GM06990 (cell line): ENCODE measurements at regions not wholly inside any gene's neighbourhood (a gene's known extent, or its start where the extent isn't known, plus 50 kb on each side); places are given as distances from the start of the nearest gene placed in this dataset.
"Not testable (repeated sequence)": the region's sequence is repeated elsewhere in the genome, so short reads cannot be mapped to it uniquely, and the experiment has no call there.

Source experiments
- DNase-seq: peaks from one replicate; pipeline ENCODE4 v3.0.0-alpha.2; 2011; ENCODE audit not compliant: insufficient read length; ENCODE audit errors: extremely low read depth
- H3K27me3 ChIP-seq: replicated peaks from 2 replicates; pipeline ENCODE4 v1.6.0; 2011; ENCODE audit warnings: low read length; ENCODE audit not compliant: control insufficient read depth, insufficient read depth
- H3K36me3 ChIP-seq: 2 replicates; pipeline ENCODE4 v1.5.1; 2011; ENCODE audit warnings: low read length; ENCODE audit not compliant: control insufficient read depth, insufficient read depth
- H3K4me3 ChIP-seq: replicated peaks from 2 replicates; pipeline ENCODE4 v1.5.1; 2011; ENCODE audit warnings: low read depth, mild to moderate bottlenecking, control low read depth, low read length
- TF ChIP-seq, protein P1 (sequence below): IDR thresholded peaks from 2 replicates; pipeline ENCODE4 v1.5.1; 2011; ENCODE audit warnings: low read length, control low read depth, mild to moderate bottlenecking, inconsistent platforms; ENCODE audit not compliant: insufficient read depth, poor library complexity, severe bottlenecking

DNA sequence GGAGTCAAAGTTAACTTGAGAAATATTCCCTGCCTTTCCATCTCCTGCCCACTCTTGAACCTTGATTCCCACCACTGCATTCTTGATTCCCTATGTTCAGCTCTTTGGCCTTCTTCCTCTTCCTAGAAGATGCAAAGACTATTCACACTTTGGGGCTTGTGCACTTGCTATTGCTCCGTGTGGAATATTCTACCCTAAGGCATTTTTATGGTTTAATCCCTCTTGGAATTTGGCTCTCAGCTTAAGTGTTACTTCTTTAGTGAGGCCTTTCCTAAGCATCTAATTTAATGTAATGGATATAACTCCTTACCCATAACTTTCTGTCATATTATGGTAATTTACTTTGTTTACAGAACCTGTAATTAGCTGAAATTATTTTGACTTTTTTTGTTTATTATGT lies 318.9 kb upstream of the COL8A1 start:
- DNase-seq: no peak
- no peaks in the 10 kb centered on the region for H3K27me3 ChIP-seq
- no peaks in the 10 kb centered on the region for H3K36me3 ChIP-seq
- no peak overlapping the region for H3K4me3 ChIP-seq
- TF ChIP-seq, protein P1, sequence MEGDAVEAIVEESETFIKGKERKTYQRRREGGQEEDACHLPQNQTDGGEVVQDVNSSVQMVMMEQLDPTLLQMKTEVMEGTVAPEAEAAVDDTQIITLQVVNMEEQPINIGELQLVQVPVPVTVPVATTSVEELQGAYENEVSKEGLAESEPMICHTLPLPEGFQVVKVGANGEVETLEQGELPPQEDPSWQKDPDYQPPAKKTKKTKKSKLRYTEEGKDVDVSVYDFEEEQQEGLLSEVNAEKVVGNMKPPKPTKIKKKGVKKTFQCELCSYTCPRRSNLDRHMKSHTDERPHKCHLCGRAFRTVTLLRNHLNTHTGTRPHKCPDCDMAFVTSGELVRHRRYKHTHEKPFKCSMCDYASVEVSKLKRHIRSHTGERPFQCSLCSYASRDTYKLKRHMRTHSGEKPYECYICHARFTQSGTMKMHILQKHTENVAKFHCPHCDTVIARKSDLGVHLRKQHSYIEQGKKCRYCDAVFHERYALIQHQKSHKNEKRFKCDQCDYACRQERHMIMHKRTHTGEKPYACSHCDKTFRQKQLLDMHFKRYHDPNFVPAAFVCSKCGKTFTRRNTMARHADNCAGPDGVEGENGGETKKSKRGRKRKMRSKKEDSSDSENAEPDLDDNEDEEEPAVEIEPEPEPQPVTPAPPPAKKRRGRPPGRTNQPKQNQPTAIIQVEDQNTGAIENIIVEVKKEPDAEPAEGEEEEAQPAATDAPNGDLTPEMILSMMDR: no peak

DNA sequence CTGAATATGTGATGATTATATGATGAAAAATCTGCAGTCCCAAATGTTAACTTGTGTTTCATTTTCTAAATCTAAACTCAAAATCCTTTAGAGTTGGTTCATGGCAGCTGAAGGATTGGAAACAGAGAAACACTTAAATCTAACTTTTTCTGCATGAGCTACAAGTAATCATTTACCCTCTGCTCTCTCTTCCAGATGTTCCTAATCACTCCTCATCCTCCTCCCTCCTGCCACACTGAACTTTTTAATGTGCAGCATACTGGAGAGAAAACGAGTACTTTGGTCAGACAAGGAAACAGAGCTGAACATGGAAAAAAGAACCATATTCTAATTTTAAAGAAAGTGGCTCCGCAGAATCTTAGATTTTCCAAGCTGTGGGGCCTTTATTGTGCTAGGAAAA lies 321.2 kb upstream of the COL8A1 start:
- no peaks in the 10 kb centered on the region for H3K27me3 ChIP-seq
- DNase-seq: no peak
- no peak overlapping the region for H3K4me3 ChIP-seq
- H3K36me3 ChIP-seq: no peaks in the 10 kb centered on the region
- TF ChIP-seq, protein P1: no peak

DNA sequence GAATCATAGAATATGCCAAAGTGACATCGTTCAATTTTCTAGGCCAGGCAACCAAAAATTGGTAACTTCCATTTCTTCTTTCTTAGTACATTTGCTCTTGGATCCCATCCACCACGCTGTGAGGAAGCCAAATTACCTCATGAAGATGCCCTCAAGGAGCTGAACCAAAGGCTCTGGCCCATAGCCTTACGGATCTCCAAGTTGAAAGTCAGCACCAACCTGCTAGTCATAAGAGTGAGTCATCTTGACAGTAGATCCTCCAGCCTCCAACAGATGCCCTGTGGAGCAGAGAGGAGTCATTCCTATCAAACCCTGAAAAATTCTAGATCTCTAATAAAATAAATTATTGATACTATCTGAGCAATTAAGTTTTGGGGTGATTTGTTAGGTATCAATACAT lies 322.5 kb upstream of the COL8A1 start:
- no peak for DNase-seq
- H3K36me3 ChIP-seq: no peaks in the 10 kb centered on the region
- H3K4me3 ChIP-seq: no peak overlapping the region
- TF ChIP-seq, protein P1: no peak
- H3K27me3 ChIP-seq: no peaks in the 10 kb centered on the region

DNA sequence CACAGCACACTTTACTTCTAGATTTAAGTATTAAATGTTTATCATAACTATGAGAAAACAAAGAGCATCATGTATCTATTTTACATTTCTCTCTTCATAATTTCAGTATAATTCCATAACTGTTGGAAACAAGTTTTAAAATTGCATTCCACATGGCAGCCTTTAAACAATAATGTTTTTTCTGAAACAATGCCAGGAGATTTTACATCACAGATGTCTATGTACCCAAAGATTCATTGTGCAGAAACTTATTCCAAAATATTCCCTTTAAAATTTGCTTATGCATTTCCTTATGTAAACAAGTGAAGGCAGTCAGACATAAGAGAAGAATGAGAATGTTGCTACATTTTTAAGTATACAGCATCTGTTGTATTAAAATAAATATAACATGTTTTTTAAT lies 324.9 kb upstream of the COL8A1 start:
- H3K4me3 ChIP-seq: no peak overlapping the region
- no peak for DNase-seq
- TF ChIP-seq, protein P1: no peak
- H3K27me3 ChIP-seq: no peaks in the 10 kb centered on the region
- H3K36me3 ChIP-seq: no peaks in the 10 kb centered on the region

DNA sequence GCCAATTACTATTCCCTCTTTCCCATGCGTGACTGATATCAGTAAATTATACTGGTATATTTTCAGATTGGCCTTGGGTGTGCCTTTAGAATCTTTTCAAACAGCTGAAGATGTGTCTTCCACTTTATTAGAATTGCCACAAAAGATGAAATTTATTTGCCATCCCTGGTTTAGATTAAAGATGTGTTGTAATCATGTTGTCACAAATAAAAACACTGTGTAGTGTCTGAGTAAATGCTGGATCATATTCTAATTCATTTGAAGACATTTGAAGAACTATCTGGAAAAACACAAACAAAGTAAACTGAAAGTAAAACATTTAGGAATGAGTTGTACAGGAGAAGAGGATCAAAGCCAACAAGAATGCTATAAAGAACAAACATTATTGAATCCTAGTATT lies 339.7 kb upstream of the COL8A1 start:
- no peak for DNase-seq
- TF ChIP-seq, protein P1: no peak
- no peaks in the 10 kb centered on the region for H3K36me3 ChIP-seq
- H3K27me3 ChIP-seq: no peaks in the 10 kb centered on the region
- H3K4me3 ChIP-seq: no peak overlapping the region

DNA sequence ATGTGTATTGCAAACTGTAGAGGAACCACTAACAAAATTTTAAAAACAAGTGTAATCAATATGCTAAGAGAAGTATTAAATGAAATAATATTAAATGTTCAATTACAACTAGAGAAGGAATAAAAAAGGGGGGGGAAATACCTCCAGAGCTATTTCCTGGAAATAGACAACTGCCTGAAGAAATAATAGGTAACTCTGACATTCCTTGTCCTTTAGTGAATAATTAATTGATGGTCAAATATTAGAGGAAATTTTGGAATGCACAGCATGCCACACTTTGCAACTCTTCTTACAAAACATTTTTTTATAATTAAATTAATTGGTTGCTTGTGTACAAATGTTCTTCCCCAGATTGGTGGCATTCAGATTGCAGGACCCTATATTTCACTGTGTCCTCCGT lies 342.6 kb upstream of the COL8A1 start:
- H3K27me3 ChIP-seq: no peaks in the 10 kb centered on the region
- TF ChIP-seq, protein P1: no peak
- DNase-seq: no peak
- H3K4me3 ChIP-seq: no peak overlapping the region
- H3K36me3 ChIP-seq: no peaks in the 10 kb centered on the region

DNA sequence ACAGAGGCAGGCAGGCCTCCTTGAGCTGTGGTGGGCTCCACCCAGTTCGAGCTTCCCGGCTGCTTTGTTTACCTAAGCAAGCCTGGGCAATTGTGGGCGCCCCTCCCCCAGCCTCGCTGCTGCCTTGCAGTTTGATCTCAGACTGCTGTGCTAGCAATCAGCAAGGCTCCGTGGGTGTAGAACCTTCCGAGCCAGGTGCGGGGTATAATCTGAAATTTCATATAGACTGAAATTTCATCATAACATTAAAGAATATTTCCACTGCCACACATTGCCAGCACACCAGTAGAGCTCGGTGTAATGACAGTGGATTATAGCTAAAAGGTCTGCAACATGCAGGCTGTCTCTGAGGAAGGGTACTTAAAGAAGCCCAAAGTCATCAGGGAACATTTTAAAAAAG lies 344.3 kb upstream of the COL8A1 start:
- H3K4me3 ChIP-seq, DNase-seq, H3K27me3 ChIP-seq, H3K36me3 ChIP-seq: not testable (repeated sequence)
